DND-41 (cell line): ENCODE measurements at regions not wholly inside any gene's neighbourhood (a gene's known extent, or its start where the extent isn't known, plus 50 kb on each side); places are given as distances from the start of the nearest gene placed in this dataset.

ENCODE experiments used
- ATAC-seq: fragments of 200-7000 bp; cut with Tn5 transposase; 3 replicates; pipeline ENCODE4 v1.9.1; 2021; ENCODE audit warnings: low read depth; ENCODE audit not compliant: insufficient read depth
- DNase-seq: peaks from one replicate; pipeline ENCODE4 v3.0.0-alpha.2; 2020
- H2AFZ ChIP-seq: 2 replicates; pipeline ENCODE4 v1.6.0; 2012; ENCODE audit warnings: low read depth, low read length
- H3K27ac ChIP-seq: 2 replicates; pipeline ENCODE4 v1.5.1; 2012; ENCODE audit warnings: low read length, inconsistent platforms
- H3K27me3 ChIP-seq: fragments of 200-600 bp; sonication (generic); 2 replicates; pipeline ENCODE4 v1.6.0; 2012; ENCODE audit warnings: low read length, mild to moderate bottlenecking, inconsistent platforms; ENCODE audit not compliant: insufficient read depth, poor library complexity
- H3K36me3 ChIP-seq: 2 replicates; pipeline ENCODE4 v1.5.1; 2012; ENCODE audit warnings: low read length, inconsistent platforms; ENCODE audit not compliant: insufficient read depth
- H3K4me1 ChIP-seq: 2 replicates; pipeline ENCODE4 v1.5.1; 2012; ENCODE audit warnings: mild to moderate bottlenecking, low read length; ENCODE audit not compliant: insufficient read depth
- H3K4me2 ChIP-seq: 2 replicates; pipeline ENCODE4 v1.6.0; 2012; ENCODE audit warnings: mild to moderate bottlenecking, moderate library complexity, low read length, inconsistent platforms; ENCODE audit not compliant: insufficient read depth
- H3K4me3 ChIP-seq, 2 experiments: fragments of 200-600 bp in 1 of 2; shearing (Covaris generic) in 1 of 2; 2 replicates each; pipeline ENCODE4 v1.5.1; 2012 to 2016; ENCODE audit warnings: inconsistent platforms in 2 of 2, low read length in 2 of 2, mild to moderate bottlenecking in 2 of 2, low read depth in 1 of 2, moderate library complexity in 1 of 2
- H3K79me2 ChIP-seq: 2 replicates; pipeline ENCODE4 v1.6.0; 2012; ENCODE audit warnings: low read length, inconsistent platforms; ENCODE audit not compliant: insufficient read depth
- H3K9ac ChIP-seq: 2 replicates; pipeline ENCODE4 v1.6.0; 2012; ENCODE audit warnings: low read depth, mild to moderate bottlenecking, inconsistent platforms, low read length, moderate library complexity
- H3K9me3 ChIP-seq: 2 replicates; pipeline ENCODE4 v1.5.1; 2012; ENCODE audit warnings: low read length, moderate library complexity, mild to moderate bottlenecking, inconsistent platforms; ENCODE audit not compliant: insufficient read depth, severe bottlenecking
- H4K20me1 ChIP-seq: 2 replicates; pipeline ENCODE4 v1.6.0; 2012; ENCODE audit warnings: low read length; ENCODE audit not compliant: insufficient read depth
- CTCF ChIP-seq: IDR thresholded peaks from 2 replicates; pipeline ENCODE4 v1.5.1; 2012; ENCODE audit warnings: borderline replicate concordance, low read length, moderate library complexity, mild to moderate bottlenecking; ENCODE audit not compliant: poor library complexity, severe bottlenecking; ENCODE audit errors: extremely low read depth
- EZH2 ChIP-seq: IDR thresholded peaks from 3 replicates; pipeline ENCODE4 v1.6.1; 2012; ENCODE audit warnings: borderline replicate concordance, low read depth, mild to moderate bottlenecking, moderate library complexity, low read length, inconsistent platforms; ENCODE audit not compliant: severe bottlenecking

- Histone ChIP-seq H3K4me1 (no peaks in the 10 kb centered on the region), H3K79me2 (no peaks in the 10 kb centered on the region), H4K20me1 (no peaks in the 10 kb centered on the region), H3K4me3 (no peak overlapping the region), H3K36me3 (no peaks in the 10 kb centered on the region), H3K27me3 (no peaks in the 10 kb centered on the region), H3K27ac (no peak overlapping the region), H3K4me2 (no peak overlapping the region), H2AFZ (no peak overlapping the region), H3K9me3 (no peaks in the 10 kb centered on the region), H3K9ac (no peak overlapping the region)
- DNase-seq (no peak), ATAC-seq (no peak)
- no peak for TF ChIP-seq EZH2
- no peak for TF ChIP-seq CTCF
These were observed 257.2 kb downstream of the PLPP3 start for GRCh38 chr1:56322211-56322610.

GRCh38 chr1:56321150-56321490 is 258.2 kb downstream of the PLPP3 start:
- no peak for TF ChIP-seq EZH2
- no peak for TF ChIP-seq CTCF
- Histone ChIP-seq H3K79me2 (no peaks in the 10 kb centered on the region), H4K20me1 (no peaks in the 10 kb centered on the region), H3K9me3 (no peaks in the 10 kb centered on the region), H3K4me1 (no peaks in the 10 kb centered on the region), H3K4me3 (no peak overlapping the region), H3K36me3 (no peaks in the 10 kb centered on the region), H3K27me3 (no peaks in the 10 kb centered on the region), H3K4me2 (no peak overlapping the region), H3K27ac (no peak overlapping the region), H2AFZ (no peak overlapping the region), H3K9ac (no peak overlapping the region)
- ATAC-seq (no peak), DNase-seq (no peak)

GRCh38 chr1:56320464-56321149 is 258.8 kb downstream of the PLPP3 start:
- no peak for ATAC-seq
- H3K9me3 ChIP-seq = no peaks in the 10 kb centered on the region
- H3K27ac ChIP-seq = no peak overlapping the region

More at GRCh38 chr1:56320464-56321149, 258.8 kb downstream of the PLPP3 start:
- no peaks in the 10 kb centered on the region for H3K4me1 ChIP-seq
- H3K4me3 ChIP-seq = no peak overlapping the region
- DNase-seq = no peak
- H3K36me3 ChIP-seq = no peaks in the 10 kb centered on the region
- no peak for TF ChIP-seq CTCF
- TF ChIP-seq EZH2 = no peak
- no peak overlapping the region for H3K4me2 ChIP-seq
- H3K9ac ChIP-seq = no peak overlapping the region
- H3K79me2 ChIP-seq = no peaks in the 10 kb centered on the region
- H2AFZ ChIP-seq = no peak overlapping the region
- no peaks in the 10 kb centered on the region for H4K20me1 ChIP-seq
- H3K27me3 ChIP-seq = no peaks in the 10 kb centered on the region
